ENCODE measurements at regions not wholly inside any gene's neighbourhood (a gene's known extent, or its start where the extent isn't known, plus 50 kb on each side); places are given as distances from the start of the nearest gene placed in this dataset.

GRCh38 chr7:25575634-25576033 lies 347.3 kb upstream of the NPVF start:
- H3K9me1 ChIP-seq (replicated peaks; ENCODE audit: control insufficient read depth, extremely low read depth, insufficient read depth, low read length): no peaks in the 10 kb centered on the region
- intact Hi-C loops (cut with micrococcal nuclease) (no loop called here), dilution Hi-C loops (cut with MboI; ENCODE audit: extremely low pct_ligation_motif_present, low sequenced_read_pairs) (no loop called here)
- no peak overlapping the region for H3K4me2 ChIP-seq (ENCODE audit: insufficient read depth, low read length)
- no peaks in the 10 kb centered on the region for H3K27me3 ChIP-seq (ENCODE audit: control insufficient read depth in 2 of 2, insufficient read depth in 2 of 2, low read length in 2 of 2)
- no peak overlapping the region for H3K9ac ChIP-seq (replicated peaks; ENCODE audit: extremely low read depth, insufficient read depth, low read length)
- H3K9me3 ChIP-seq (replicated peaks; ENCODE audit: control insufficient read depth, insufficient read depth, low read length): no peaks in the 10 kb centered on the region
- BruUV-seq (replicated peaks): no TSS peak
- no peak overlapping the region for H3K27ac ChIP-seq (ENCODE audit: insufficient read depth, low read depth, low read length)
- ChIA-PET POLR2A (no interaction called here), CTCF (interaction anchor here (2.2 kb wide), 1 partner anchor 10 kb away, joined by 17 read pairs; no protein-coding TSS in a partner anchor)
- H3K79me2 ChIP-seq (ENCODE audit: control insufficient read depth, insufficient read depth, low read length): no peaks in the 10 kb centered on the region
- H2AFZ ChIP-seq (ENCODE audit: low read depth, low read length): no peak overlapping the region
- H3K4me1 ChIP-seq (ENCODE audit: control insufficient read depth, extremely low read depth, insufficient read depth, low read length): no peaks in the 10 kb centered on the region
- no peaks in the 10 kb centered on the region for H3K36me3 ChIP-seq (ENCODE audit: control insufficient read depth in 2 of 2, extremely low read depth in 1 of 2, insufficient read depth in 2 of 2, low read length in 2 of 2)
- FAIRE-seq: no peak
- TF ChIP-seq POLR2A (IDR thresholded peaks at IDR 0.05; ENCODE audit: low read depth, low read length): no peak
- TF ChIP-seq FOS (IDR thresholded peaks at IDR 0.05; ENCODE audit: borderline replicate concordance, insufficient read depth, low read length): no peak
- no peak for TF ChIP-seq MYC (IDR thresholded peaks at IDR 0.05; ENCODE audit: low read depth, low read length)
- no peak for TF ChIP-seq POLR2AphosphoS5 (IDR thresholded peaks at IDR 0.05; ENCODE audit: insufficient read depth, low read depth, low read length)
- no peak for TF ChIP-seq MAX (IDR thresholded peaks at IDR 0.05; ENCODE audit: insufficient read depth, insufficient read length)
- TF ChIP-seq GATA2 (IDR thresholded peaks at IDR 0.05; ENCODE audit: insufficient read depth, insufficient read length, low read depth, low read length): no peak
- no peak for TF ChIP-seq JUN (IDR thresholded peaks at IDR 0.05; ENCODE audit: borderline replicate concordance, insufficient read depth, insufficient read length, low read depth)
- TF ChIP-seq, protein P1, sequence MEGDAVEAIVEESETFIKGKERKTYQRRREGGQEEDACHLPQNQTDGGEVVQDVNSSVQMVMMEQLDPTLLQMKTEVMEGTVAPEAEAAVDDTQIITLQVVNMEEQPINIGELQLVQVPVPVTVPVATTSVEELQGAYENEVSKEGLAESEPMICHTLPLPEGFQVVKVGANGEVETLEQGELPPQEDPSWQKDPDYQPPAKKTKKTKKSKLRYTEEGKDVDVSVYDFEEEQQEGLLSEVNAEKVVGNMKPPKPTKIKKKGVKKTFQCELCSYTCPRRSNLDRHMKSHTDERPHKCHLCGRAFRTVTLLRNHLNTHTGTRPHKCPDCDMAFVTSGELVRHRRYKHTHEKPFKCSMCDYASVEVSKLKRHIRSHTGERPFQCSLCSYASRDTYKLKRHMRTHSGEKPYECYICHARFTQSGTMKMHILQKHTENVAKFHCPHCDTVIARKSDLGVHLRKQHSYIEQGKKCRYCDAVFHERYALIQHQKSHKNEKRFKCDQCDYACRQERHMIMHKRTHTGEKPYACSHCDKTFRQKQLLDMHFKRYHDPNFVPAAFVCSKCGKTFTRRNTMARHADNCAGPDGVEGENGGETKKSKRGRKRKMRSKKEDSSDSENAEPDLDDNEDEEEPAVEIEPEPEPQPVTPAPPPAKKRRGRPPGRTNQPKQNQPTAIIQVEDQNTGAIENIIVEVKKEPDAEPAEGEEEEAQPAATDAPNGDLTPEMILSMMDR (IDR thresholded peaks at IDR 0.05; ENCODE audit: extremely low read depth in 1 of 2, insufficient read depth in 1 of 2, low read depth in 1 of 2, low read length in 2 of 2): no peak
- TF ChIP-seq EZH2 (IDR thresholded peaks at IDR 0.05; ENCODE audit: borderline replicate concordance, low read depth, low read length, severe bottlenecking): no peak
- no peak overlapping the region for H3K4me3 ChIP-seq (replicated peaks in 1 of 3; ENCODE audit: insufficient read depth in 1 of 3, low read depth in 1 of 3, low read length in 3 of 3)
- DNase-seq (ENCODE audit: low read depth, low spot score): no peak
- H4K20me1 ChIP-seq (replicated peaks; ENCODE audit: control insufficient read depth, extremely low read depth, insufficient read depth, low read length): no peaks in the 10 kb centered on the region
